Brain microvascular endothelial cell (primary cell): ENCODE measurements at regions not wholly inside any gene's neighbourhood (a gene's known extent, or its start where the extent isn't known, plus 50 kb on each side); places are given as distances from the start of the nearest gene placed in this dataset.

ENCODE experiments used
- DNase-seq: peaks from one replicate; pipeline ENCODE4 v3.0.0-alpha.2; 2020
- H3K27ac ChIP-seq: fragments of 250-450 bp; sonication (Bioruptor Pico); 2 replicates; pipeline ENCODE4 v1.5.1; 2020; ENCODE audit warnings: mild to moderate bottlenecking, moderate library complexity
- H3K27me3 ChIP-seq: fragments of 250-450 bp; sonication (Bioruptor Pico); replicated peaks from 2 replicates; pipeline ENCODE4 v1.5.1; 2020; ENCODE audit warnings: mild to moderate bottlenecking
- H3K36me3 ChIP-seq: fragments of 250-450 bp; sonication (Bioruptor Pico); replicated peaks from 2 replicates; pipeline ENCODE4 v1.5.1; 2020; ENCODE audit warnings: mild to moderate bottlenecking
- H3K4me3 ChIP-seq: 2 replicates; pipeline ENCODE4 v1.5.1; 2011; ENCODE audit warnings: low read depth, mild to moderate bottlenecking, control low read depth, low read length, moderate library complexity
- CTCF ChIP-seq: IDR thresholded peaks from 2 replicates; pipeline ENCODE4 v1.5.1; 2011; ENCODE audit warnings: low read depth, mild to moderate bottlenecking, moderate library complexity, low read length, control low read depth, inconsistent platforms; ENCODE audit errors: missing control alignments
- in situ Hi-C: cut with HindIII; loops from 2 replicates; pipeline ENCODE4 v1.10.0; 2017; ENCODE audit warnings: low sequenced_read_pairs, low pct_ligation_motif_present

- H3K27ac ChIP-seq, result no peak overlapping the region
Measured at GRCh38 chr20:56868746-56869145, 239.6 kb downstream of the TFAP2C start.

GRCh38 chr20:56870271-56870670 lies 241.2 kb downstream of the TFAP2C start:
- H3K27ac ChIP-seq, result no peak overlapping the region
- no peak for DNase-seq
- TF ChIP-seq CTCF, result no peak
- H3K27me3 ChIP-seq, result no peaks in the 10 kb centered on the region
- in situ Hi-C loops, result no loop called here
- H3K4me3 ChIP-seq, result no peak overlapping the region
- no peaks in the 10 kb centered on the region for H3K36me3 ChIP-seq

More at GRCh38 chr20:56868746-56869145, 239.6 kb downstream of the TFAP2C start:
- H3K27me3 ChIP-seq, result no peaks in the 10 kb centered on the region
- no peak overlapping the region for H3K4me3 ChIP-seq
- TF ChIP-seq CTCF, result no peak
- in situ Hi-C loops, result no loop called here
- H3K36me3 ChIP-seq, result no peaks in the 10 kb centered on the region
- DNase-seq, result no peak

GRCh38 chr20:56871691-56872090 lies 242.6 kb downstream of the TFAP2C start:
- H3K27me3 ChIP-seq, result no peaks in the 10 kb centered on the region
- in situ Hi-C loops, result no loop called here
- no peak overlapping the region for H3K27ac ChIP-seq
- no peaks in the 10 kb centered on the region for H3K36me3 ChIP-seq
- H3K4me3 ChIP-seq, result no peak overlapping the region
- no peak for TF ChIP-seq CTCF
- DNase-seq, result no peak

GRCh38 chr20:56872620-56873458 lies 243.7 kb downstream of the TFAP2C start:
- TF ChIP-seq CTCF, result no peak
- Histone ChIP-seq H3K27me3 (no peaks in the 10 kb centered on the region), H3K27ac (no peak overlapping the region), H3K4me3 (no peak overlapping the region), H3K36me3 (no peaks in the 10 kb centered on the region)
- no peak for DNase-seq
- in situ Hi-C loops, result no loop called here

GRCh38 chr20:56873836-56874235 lies 244.7 kb downstream of the TFAP2C start:
- TF ChIP-seq CTCF, result no peak
- H3K27me3 ChIP-seq, result no peaks in the 10 kb centered on the region
- no peaks in the 10 kb centered on the region for H3K36me3 ChIP-seq
- H3K27ac ChIP-seq, result no peak overlapping the region
- no peak overlapping the region for H3K4me3 ChIP-seq
- in situ Hi-C loops, result no loop called here
- DNase-seq, result no peak
